Neuronal stem cell (in vitro differentiated cells): ENCODE measurements at regions not wholly inside any gene's neighbourhood (a gene's known extent, or its start where the extent isn't known, plus 50 kb on each side); places are given as distances from the start of the nearest gene placed in this dataset.

Source experiments
- DNase-seq: peaks from one replicate; pipeline ENCODE4 v3.0.0-alpha.2; 2013; ENCODE audit warnings: low spot score
- H2AFZ ChIP-seq: one replicate; pipeline ENCODE4 v1.6.1; 2013; ENCODE audit warnings: mild to moderate bottlenecking, low read length, inconsistent platforms
- H2AK5ac ChIP-seq: 2 replicates; pipeline ENCODE4 v1.6.1; 2013; ENCODE audit warnings: low read depth, mild to moderate bottlenecking, inconsistent platforms, low read length, moderate library complexity, mixed read lengths
- H2BK120ac ChIP-seq: 2 replicates; pipeline ENCODE4 v1.6.1; 2013; ENCODE audit warnings: low read depth, mild to moderate bottlenecking, inconsistent platforms, low read length, moderate library complexity, mixed read lengths
- H2BK12ac ChIP-seq: one replicate; pipeline ENCODE4 v1.6.1; 2013; ENCODE audit warnings: low read length, inconsistent platforms
- H2BK15ac ChIP-seq: 2 replicates; pipeline ENCODE4 v1.6.1; 2013; ENCODE audit warnings: mild to moderate bottlenecking, low read length, inconsistent platforms, mixed read lengths
- H2BK5ac ChIP-seq: one replicate; pipeline ENCODE4 v1.6.1; 2013; ENCODE audit warnings: inconsistent platforms, mild to moderate bottlenecking, low read length, moderate library complexity
- H3K14ac ChIP-seq: one replicate; pipeline ENCODE4 v1.6.1; 2013; ENCODE audit warnings: low read length, inconsistent platforms
- H3K18ac ChIP-seq: 2 replicates; pipeline ENCODE4 v1.6.1; 2013; ENCODE audit warnings: low read length, inconsistent platforms
- H3K23ac ChIP-seq: 2 replicates; pipeline ENCODE4 v1.6.1; 2013; ENCODE audit warnings: low read depth, mild to moderate bottlenecking, mixed read lengths, low read length, inconsistent platforms; ENCODE audit not compliant: poor library complexity
- H3K27ac ChIP-seq: replicated peaks from 3 replicates; pipeline ENCODE4 v1.5.1; 2013; ENCODE audit warnings: low read length, inconsistent platforms
- H3K27me3 ChIP-seq, 3 experiments: 2 replicates each; pipeline ENCODE4 v1.6.1; 2013; ENCODE audit warnings: low read length in 3 of 3, mild to moderate bottlenecking in 2 of 3, inconsistent platforms in 1 of 3, low read depth in 1 of 3, mixed read lengths in 1 of 3, moderate library complexity in 1 of 3; ENCODE audit not compliant: control insufficient read depth in 3 of 3, insufficient read depth in 3 of 3
- H3K36me3 ChIP-seq, 2 donors: replicated peaks in 1 of 2; 2 replicates each; pipeline ENCODE4 v1.6.1; 2013; ENCODE audit warnings: low read length in 2 of 2; ENCODE audit not compliant: control insufficient read depth in 2 of 2, insufficient read depth in 2 of 2
- H3K4ac ChIP-seq: 2 replicates; pipeline ENCODE4 v1.6.1; 2013; ENCODE audit warnings: inconsistent platforms, mild to moderate bottlenecking, low read length, moderate library complexity
- H3K4me1 ChIP-seq, 2 donors: 1 replicate in 1 of 2; 2 replicates in 1 of 2; pipeline ENCODE4 v1.6.1; 2013; ENCODE audit warnings: low read length in 2 of 2, low read depth in 1 of 2; ENCODE audit not compliant: control insufficient read depth in 2 of 2, insufficient read depth in 1 of 2
- H3K4me2 ChIP-seq: one replicate; pipeline ENCODE4 v1.6.1; 2013; ENCODE audit warnings: mild to moderate bottlenecking, low read length, inconsistent platforms; ENCODE audit not compliant: insufficient read depth, poor library complexity, severe bottlenecking
- H3K4me3 ChIP-seq, 2 donors: 2 replicates each; pipeline ENCODE4 v1.5.1; 2013; ENCODE audit warnings: low read length in 2 of 2, mild to moderate bottlenecking in 2 of 2, inconsistent platforms in 1 of 2, moderate library complexity in 1 of 2
- H3K79me1 ChIP-seq: one replicate; pipeline ENCODE4 v1.6.1; 2013; ENCODE audit warnings: low read depth, mild to moderate bottlenecking, inconsistent platforms, low read length, moderate library complexity
- H3K9ac ChIP-seq: one replicate; pipeline ENCODE4 v1.6.1; 2013; ENCODE audit warnings: mild to moderate bottlenecking, low read depth, low read length, inconsistent platforms; ENCODE audit not compliant: poor library complexity
- H3K9me3 ChIP-seq, 2 donors: replicated peaks in 1 of 2; 2 replicates each; pipeline versions ENCODE3 to v1.6.1; 2013; ENCODE audit warnings: low read length in 2 of 2, mild to moderate bottlenecking in 2 of 2, inconsistent platforms in 1 of 2, low read depth in 1 of 2, mixed read lengths in 1 of 2, moderate library complexity in 1 of 2; ENCODE audit not compliant: control insufficient read depth in 2 of 2, insufficient read depth in 1 of 2
- H4K8ac ChIP-seq: one replicate; pipeline ENCODE4 v1.6.1; 2013; ENCODE audit warnings: low read depth, mild to moderate bottlenecking, inconsistent platforms, low read length, moderate library complexity
- H4K91ac ChIP-seq: one replicate; pipeline ENCODE4 v1.6.1; 2013; ENCODE audit warnings: low read length, low read depth, mild to moderate bottlenecking, inconsistent platforms; ENCODE audit not compliant: poor library complexity
- WGBS, 2 donors: extraction: QIAGEN DNeasy Blood & Tissue Kit; methylation state at CpG; one replicate each; pipeline ENCODE4 v1.1.7; 2013; ENCODE audit warnings: missing lambda C conversion rate in 2 of 2, mixed read lengths in 1 of 2; ENCODE audit not compliant: insufficient read length in 2 of 2, insufficient replicate concordance in 1 of 2; ENCODE audit errors: extremely low coverage in 2 of 2; 5-methylcytosine and 5-hydroxymethylcytosine counted together

GRCh38 chr18:28984731-28985130, 807.8 kb upstream of the CDH2 start:
- Histone ChIP-seq H3K79me1 (no peaks in the 10 kb centered on the region), H2AK5ac (no peak overlapping the region), H3K9me3 (no peaks in the 10 kb centered on the region), H3K9ac (no peak overlapping the region), H3K4ac (no peak overlapping the region), H2AFZ (peak overlapping the region; percentile 43), H2BK120ac (no peak overlapping the region), H2BK5ac (no peak overlapping the region), H3K23ac (no peak overlapping the region), H3K36me3 (no peaks in the 10 kb centered on the region), H3K27ac (no peak overlapping the region), H3K27me3 (no peaks in the 10 kb centered on the region), H3K4me2 (no peak overlapping the region), H3K4me3 (no peak overlapping the region), H2BK12ac (no peak overlapping the region), H4K8ac (no peak overlapping the region), H4K91ac (no peak overlapping the region), H3K4me1 (no peaks in the 10 kb centered on the region), H2BK15ac (no peak overlapping the region), H3K18ac (no peak overlapping the region), H3K14ac (no peak overlapping the region)
- DNase-seq = no peak
- no CpG with 5 or more reads among the region's 1 CpG for WGBS, 2 donors

GRCh38 chr18:28974504-28974903, 797.6 kb upstream of the CDH2 start:
- H3K79me1 ChIP-seq = no peaks in the 10 kb centered on the region
- no peak for DNase-seq
- H3K9me3 ChIP-seq = peaks cover 0 to 5% of the 10 kb centered on the region in 2 donors
- H3K4me3 ChIP-seq = no peak overlapping the region
- H4K8ac ChIP-seq = no peak overlapping the region
- H2BK15ac ChIP-seq = no peak overlapping the region
- H3K4ac ChIP-seq = no peak overlapping the region
- H3K36me3 ChIP-seq = no peaks in the 10 kb centered on the region
- H4K91ac ChIP-seq = no peak overlapping the region
- no CpG with 5 or more reads among the region's 1 CpG for WGBS, 2 donors
- H2BK12ac ChIP-seq = no peak overlapping the region
- H3K4me1 ChIP-seq = no peaks in the 10 kb centered on the region
- H2BK120ac ChIP-seq = no peak overlapping the region
- H3K27me3 ChIP-seq = no peaks in the 10 kb centered on the region
- no peak overlapping the region for H3K27ac ChIP-seq
- H2BK5ac ChIP-seq = no peak overlapping the region
- H3K23ac ChIP-seq = no peak overlapping the region
- no peak overlapping the region for H3K4me2 ChIP-seq
- H3K9ac ChIP-seq = no peak overlapping the region
- H2AFZ ChIP-seq = no peak overlapping the region
- no peak overlapping the region for H3K18ac ChIP-seq
- no peak overlapping the region for H2AK5ac ChIP-seq
- H3K14ac ChIP-seq = no peak overlapping the region

- no peaks in the 10 kb centered on the region for H3K4me1 ChIP-seq
- no CpG with 5 or more reads among the region's 1 CpG for WGBS, 2 donors
These were observed 796.4 kb upstream of the CDH2 start for GRCh38 chr18:28973324-28973723.

GRCh38 chr18:28972333-28972907, 795.5 kb upstream of the CDH2 start:
- no peak for DNase-seq
- Histone ChIP-seq H3K18ac (no peak overlapping the region), H3K79me1 (no peaks in the 10 kb centered on the region), H3K14ac (no peak overlapping the region), H3K4me2 (no peak overlapping the region), H3K36me3 (no peaks in the 10 kb centered on the region), H3K9ac (no peak overlapping the region), H3K9me3 (peaks cover 0 to 5% of the 10 kb centered on the region in 2 donors), H3K4me1 (no peaks in the 10 kb centered on the region), H2BK12ac (no peak overlapping the region), H3K27me3 (no peaks in the 10 kb centered on the region), H4K8ac (no peak overlapping the region), H3K27ac (no peak overlapping the region), H2BK15ac (no peak overlapping the region), H3K4ac (no peak overlapping the region), H4K91ac (no peak overlapping the region), H3K4me3 (no peak overlapping the region), H2BK120ac (no peak overlapping the region), H2AFZ (peak overlapping the region; percentile 55), H2BK5ac (no peak overlapping the region), H3K23ac (no peak overlapping the region), H2AK5ac (no peak overlapping the region)
- WGBS, 2 donors = no CpG with 5 or more reads among the region's 5 CpGs

More at GRCh38 chr18:28973324-28973723, 796.4 kb upstream of the CDH2 start:
- DNase-seq = no peak
- peaks cover 0 to 5% of the 10 kb centered on the region in 2 donors for H3K9me3 ChIP-seq
- no peak overlapping the region for H2BK12ac ChIP-seq
- H3K14ac ChIP-seq = no peak overlapping the region
- H3K4me3 ChIP-seq = no peak overlapping the region
- no peak overlapping the region for H3K4ac ChIP-seq
- H3K18ac ChIP-seq = no peak overlapping the region
- no peak overlapping the region for H3K23ac ChIP-seq
- no peak overlapping the region for H3K9ac ChIP-seq
- H2BK120ac ChIP-seq = no peak overlapping the region
- H3K4me2 ChIP-seq = no peak overlapping the region
- H3K36me3 ChIP-seq = no peaks in the 10 kb centered on the region
- H2BK15ac ChIP-seq = no peak overlapping the region
- H2AFZ ChIP-seq = no peak overlapping the region
- no peak overlapping the region for H4K91ac ChIP-seq
- H4K8ac ChIP-seq = no peak overlapping the region
- H3K79me1 ChIP-seq = no peaks in the 10 kb centered on the region
- H2AK5ac ChIP-seq = no peak overlapping the region
- no peak overlapping the region for H2BK5ac ChIP-seq
- no peak overlapping the region for H3K27ac ChIP-seq
- no peaks in the 10 kb centered on the region for H3K27me3 ChIP-seq
